ENCODE measurements at regions not wholly inside any gene's neighbourhood (a gene's known extent, or its start where the extent isn't known, plus 50 kb on each side); places are given as distances from the start of the nearest gene placed in this dataset.

DNA sequence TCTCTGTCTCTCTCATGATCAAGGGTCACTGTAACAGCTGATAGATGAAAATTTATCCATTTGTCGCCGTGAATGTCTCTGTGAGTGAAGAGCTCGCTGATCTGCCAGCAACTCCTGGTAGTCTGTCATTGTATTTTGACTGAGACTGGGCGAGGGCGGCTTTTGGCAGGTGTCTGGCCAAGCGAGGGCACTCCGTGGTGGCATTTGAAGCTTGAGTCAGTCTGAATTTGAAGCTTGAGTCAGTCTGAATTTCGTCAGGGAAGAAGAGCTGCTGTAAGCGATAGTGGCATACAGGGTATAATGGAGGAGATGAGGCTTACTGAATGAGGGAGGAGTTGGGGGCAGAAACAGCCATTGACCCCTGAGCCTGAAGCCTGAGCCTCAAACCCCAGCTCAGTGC is 56.8 kb upstream of the FAM181A start:
- Histone ChIP-seq H3K27ac (no peak overlapping the region), H3K4me2 (no peak overlapping the region), H3K9me3 (no peaks in the 10 kb centered on the region), H3K4me3 (no peak overlapping the region), H3K4me1 (no peaks in the 10 kb centered on the region)
- WGBS (ENCODE audit: missing lambda C conversion rate) = 1% methylated on average over 9 of the region's 9 CpGs
- DNase-seq (ENCODE audit: low read depth in 1 of 2, low spot score in 1 of 2) (no peak), ATAC-seq (no peak), FAIRE-seq (no peak)
- POLR2A ChIA-PET = no interaction called here
- TF ChIP-seq POLR2A (IDR thresholded peaks at IDR 0.05; ENCODE audit: low read length) (no peak), FOSB (CRISPR knock-in tag; IDR thresholded peaks at IDR 0.05) (no peak), POLR2AphosphoS2 (conservative IDR thresholded peaks at IDR 0.05; ENCODE audit: low read length) (no peak), CHD4 (IDR thresholded peaks at IDR 0.05; ENCODE audit: borderline replicate concordance) (no peak), EP300 (IDR thresholded peaks at IDR 0.05) (no peak), NPAS2 (CRISPR knock-in tag; IDR thresholded peaks at IDR 0.05; ENCODE audit: borderline replicate concordance) (no peak), GATA3 (IDR thresholded peaks at IDR 0.05; ENCODE audit: borderline replicate concordance) (no peak)
- TF ChIP-seq, protein P1, sequence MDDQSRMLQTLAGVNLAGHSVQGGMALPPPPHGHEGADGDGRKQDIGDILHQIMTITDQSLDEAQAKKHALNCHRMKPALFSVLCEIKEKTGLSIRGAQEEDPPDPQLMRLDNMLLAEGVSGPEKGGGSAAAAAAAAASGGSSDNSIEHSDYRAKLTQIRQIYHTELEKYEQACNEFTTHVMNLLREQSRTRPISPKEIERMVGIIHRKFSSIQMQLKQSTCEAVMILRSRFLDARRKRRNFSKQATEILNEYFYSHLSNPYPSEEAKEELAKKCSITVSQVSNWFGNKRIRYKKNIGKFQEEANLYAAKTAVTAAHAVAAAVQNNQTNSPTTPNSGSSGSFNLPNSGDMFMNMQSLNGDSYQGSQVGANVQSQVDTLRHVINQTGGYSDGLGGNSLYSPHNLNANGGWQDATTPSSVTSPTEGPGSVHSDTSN (IDR thresholded peaks at IDR 0.05) = no peak
- CTCF ChIA-PET = no interaction called here

DNA sequence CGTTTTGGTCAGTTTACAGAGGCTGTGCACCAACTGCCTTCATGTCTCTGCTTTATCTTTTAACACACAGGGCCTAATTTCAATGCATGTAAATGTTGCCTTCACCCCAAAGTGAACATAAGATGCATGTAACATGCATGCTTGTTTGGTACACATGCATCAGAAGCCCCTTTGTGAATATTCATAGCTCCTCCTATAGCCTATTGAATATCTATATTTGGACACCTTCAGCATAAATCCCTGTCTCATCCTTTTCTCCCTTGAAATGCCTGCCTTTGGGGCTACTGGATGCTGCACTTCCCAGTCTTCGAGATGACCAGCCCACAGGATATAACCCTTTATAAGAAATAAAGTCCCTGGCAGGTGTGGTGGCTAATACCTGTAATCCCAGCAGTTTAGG is 57.7 kb upstream of the FAM181A start:
- TF ChIP-seq ESRRA (IDR thresholded peaks at IDR 0.05; ENCODE audit: borderline replicate concordance, low read length) (no peak), POLR2AphosphoS2 (conservative IDR thresholded peaks at IDR 0.05; ENCODE audit: low read length) (no peak), FOSL2 (IDR thresholded peaks at IDR 0.05) (no peak), FOSL2 (CRISPR knock-in tag; IDR thresholded peaks at IDR 0.05) (no peak), RARB (CRISPR knock-in tag; IDR thresholded peaks at IDR 0.05) (no peak), EHF (CRISPR knock-in tag; IDR thresholded peaks at IDR 0.05) (no peak), PHF8 (IDR thresholded peaks at IDR 0.05; ENCODE audit: borderline replicate concordance, low read depth) (no peak), HOXA7 (CRISPR knock-in tag; IDR thresholded peaks at IDR 0.05) (no peak), NR3C1 (IDR thresholded peaks at IDR 0.05) (no peak), CEBPB (IDR thresholded peaks at IDR 0.05) (no peak), CBX2 (IDR thresholded peaks at IDR 0.05; ENCODE audit: borderline replicate concordance, low read depth) (no peak), POLR2A (IDR thresholded peaks at IDR 0.05; ENCODE audit: low read length) (no peak), MAZ (IDR thresholded peaks at IDR 0.05; ENCODE audit: borderline replicate concordance, low read depth, low read length) (no peak), ZFP36 (IDR thresholded peaks at IDR 0.05; ENCODE audit: borderline replicate concordance, partially characterized antibody) (no peak), KDM5A (IDR thresholded peaks at IDR 0.05) (no peak), CHD2 (IDR thresholded peaks at IDR 0.05; ENCODE audit: low read length, partially characterized antibody) (no peak)
- TF ChIP-seq, protein P2, sequence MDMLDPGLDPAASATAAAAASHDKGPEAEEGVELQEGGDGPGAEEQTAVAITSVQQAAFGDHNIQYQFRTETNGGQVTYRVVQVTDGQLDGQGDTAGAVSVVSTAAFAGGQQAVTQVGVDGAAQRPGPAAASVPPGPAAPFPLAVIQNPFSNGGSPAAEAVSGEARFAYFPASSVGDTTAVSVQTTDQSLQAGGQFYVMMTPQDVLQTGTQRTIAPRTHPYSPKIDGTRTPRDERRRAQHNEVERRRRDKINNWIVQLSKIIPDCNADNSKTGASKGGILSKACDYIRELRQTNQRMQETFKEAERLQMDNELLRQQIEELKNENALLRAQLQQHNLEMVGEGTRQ (IDR thresholded peaks at IDR 0.05) = no peak
- TF ChIP-seq, protein P3, sequence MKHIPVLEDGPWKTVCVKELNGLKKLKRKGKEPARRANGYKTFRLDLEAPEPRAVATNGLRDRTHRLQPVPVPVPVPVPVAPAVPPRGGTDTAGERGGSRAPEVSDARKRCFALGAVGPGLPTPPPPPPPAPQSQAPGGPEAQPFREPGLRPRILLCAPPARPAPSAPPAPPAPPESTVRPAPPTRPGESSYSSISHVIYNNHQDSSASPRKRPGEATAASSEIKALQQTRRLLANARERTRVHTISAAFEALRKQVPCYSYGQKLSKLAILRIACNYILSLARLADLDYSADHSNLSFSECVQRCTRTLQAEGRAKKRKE (CRISPR knock-in tag; IDR thresholded peaks at IDR 0.05; ENCODE audit: low read depth) = no peak
- TF ChIP-seq, protein P4, sequence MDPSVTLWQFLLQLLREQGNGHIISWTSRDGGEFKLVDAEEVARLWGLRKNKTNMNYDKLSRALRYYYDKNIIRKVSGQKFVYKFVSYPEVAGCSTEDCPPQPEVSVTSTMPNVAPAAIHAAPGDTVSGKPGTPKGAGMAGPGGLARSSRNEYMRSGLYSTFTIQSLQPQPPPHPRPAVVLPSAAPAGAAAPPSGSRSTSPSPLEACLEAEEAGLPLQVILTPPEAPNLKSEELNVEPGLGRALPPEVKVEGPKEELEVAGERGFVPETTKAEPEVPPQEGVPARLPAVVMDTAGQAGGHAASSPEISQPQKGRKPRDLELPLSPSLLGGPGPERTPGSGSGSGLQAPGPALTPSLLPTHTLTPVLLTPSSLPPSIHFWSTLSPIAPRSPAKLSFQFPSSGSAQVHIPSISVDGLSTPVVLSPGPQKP (IDR thresholded peaks at IDR 0.05; ENCODE audit: low read depth, low read length) = no peak
- ChIA-PET CTCF (no interaction called here), POLR2A (no interaction called here)
- DNase-seq (ENCODE audit: low read depth in 1 of 2, low spot score in 1 of 2) (no peak), FAIRE-seq (no peak), ATAC-seq (no peak)
- Histone ChIP-seq H3K4me2 (no peak overlapping the region), H3K4me1 (no peaks in the 10 kb centered on the region), H3K27ac (no peak overlapping the region), H3K9me3 (no peaks in the 10 kb centered on the region), H3K4me3 (no peak overlapping the region)
- 4% methylated on average over 2 of the region's 2 CpGs for WGBS (ENCODE audit: missing lambda C conversion rate)

Measured in A549 (cell line).